Tibial artery (tissue), 4 donors: ENCODE measurements at regions not wholly inside any gene's neighbourhood (a gene's known extent, or its start where the extent isn't known, plus 50 kb on each side); places are given as distances from the start of the nearest gene placed in this dataset.

ENCODE experiments used
- DNase-seq, 2 donors: peaks; one replicate each; pipeline ENCODE4 v3.0.0-alpha.2; 2019
- H3K27ac ChIP-seq, 2 donors: fragments of 200-600 bp; sonication (generic) in 1 of 2; 1 replicate in 1 of 2; 2 replicates in 1 of 2; pipeline ENCODE4 v1.5.1; 2018 to 2019; ENCODE audit warnings: mild to moderate bottlenecking in 1 of 2
- H3K27me3 ChIP-seq, 2 donors: fragments of 200-600 bp; sonication (generic) in 1 of 2; one replicate each; pipeline versions ENCODE4 v1.5.1 to v1.6.0; 2016 to 2019
- H3K36me3 ChIP-seq, 3 donors: fragments of 200-600 bp; sonication (generic) in 2 of 3; one replicate each; pipeline ENCODE4 v1.5.1; 2016 to 2019; ENCODE audit warnings: mild to moderate bottlenecking in 2 of 3
- H3K4me1 ChIP-seq, 4 donors: fragments of 200-600 bp; sonication (generic) in 2 of 4; 1 replicate in 3 of 4; 2 replicates in 1 of 4; pipeline ENCODE4 v1.5.1; 2016 to 2019
- H3K4me3 ChIP-seq, 2 donors: fragments of 200-600 bp; sonication (generic) in 1 of 2; 1 replicate in 1 of 2; 2 replicates in 1 of 2; pipeline ENCODE4 v1.5.1; 2018 to 2019; ENCODE audit warnings: mild to moderate bottlenecking in 2 of 2
- H3K9me3 ChIP-seq, 3 donors: fragments of 200-600 bp; sonication (generic) in 1 of 3; one replicate each; pipeline ENCODE4 v1.5.1; 2016 to 2019
- intact Hi-C: fragments of 100-400 bp; cut with DNase I; formaldehyde crosslinking; loops from one replicate; pipeline ENCODE4 v1.15.0; 2023; ENCODE audit warnings: low total_unique reads
- TF ChIP-seq, protein P1 (sequence below), 2 experiments: fragments of 200-600 bp in 1 of 2; fragments of 450-650 bp in 1 of 2; IDR thresholded peaks; one replicate each; pipeline ENCODE4 v1.5.1; 2017 to 2019; ENCODE audit warnings: antibody characterized with exemption in 2 of 2, mild to moderate bottlenecking in 1 of 2, moderate library complexity in 1 of 2

DNA sequence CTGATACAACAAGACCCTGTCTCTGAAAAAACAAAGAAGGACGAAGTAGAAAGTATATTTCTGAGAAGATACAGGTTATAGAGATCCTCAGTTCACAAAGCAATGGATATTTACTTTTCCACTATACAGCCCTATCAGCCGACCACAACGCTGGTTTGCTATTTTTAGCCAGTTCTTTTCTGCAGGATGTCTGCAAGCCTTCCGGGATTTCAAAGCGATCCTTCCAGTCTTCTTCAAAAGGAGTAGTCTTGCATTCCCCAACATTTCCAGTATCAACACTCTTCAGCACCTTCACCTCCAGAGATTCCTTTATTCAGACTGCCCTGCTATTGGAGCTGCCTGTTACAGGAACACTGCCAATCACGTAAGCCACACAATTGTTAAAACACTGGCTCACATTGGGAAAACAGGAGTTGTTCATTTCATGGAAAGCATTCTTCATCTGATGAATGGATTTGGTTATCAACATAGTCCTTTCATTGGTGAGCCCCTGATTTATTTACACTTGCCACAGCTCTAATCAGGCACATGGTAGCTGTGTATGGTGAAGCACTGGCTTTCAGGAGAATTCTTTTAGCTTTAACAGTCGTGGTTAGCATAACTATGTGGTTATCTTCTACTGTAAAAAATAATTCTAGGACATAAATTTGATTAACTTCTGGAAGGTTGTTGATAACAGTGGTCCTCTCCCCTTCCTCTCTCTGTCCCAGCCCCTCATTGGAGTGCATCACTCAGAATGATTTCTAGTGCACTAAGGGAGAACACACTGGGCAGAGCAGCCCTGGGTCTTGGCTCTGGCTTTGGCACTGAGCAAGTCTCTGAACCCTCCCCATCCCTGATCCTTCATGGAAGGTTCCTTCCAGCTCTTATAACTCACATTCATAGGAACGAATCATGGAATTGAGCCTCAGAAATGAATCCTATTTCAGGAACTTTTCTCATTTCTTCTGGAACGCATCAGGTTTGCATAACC is 109.9 kb upstream of the SORBS2 start:
- Histone ChIP-seq H3K36me3 (no peaks in the 10 kb centered on the region), H3K4me3 (peak overlapping the region; percentile 12 to 17), H3K27me3 (no peaks in the 10 kb centered on the region), H3K9me3 (no peaks in the 10 kb centered on the region), H3K27ac (peak overlapping the region; percentile 41 to 55), H3K4me1 (peaks cover 0 to 26% (median 3%) of the 10 kb centered on the region in 4 donors)
- no peak for DNase-seq
- intact Hi-C loops = no loop called here
- TF ChIP-seq, protein P1, sequence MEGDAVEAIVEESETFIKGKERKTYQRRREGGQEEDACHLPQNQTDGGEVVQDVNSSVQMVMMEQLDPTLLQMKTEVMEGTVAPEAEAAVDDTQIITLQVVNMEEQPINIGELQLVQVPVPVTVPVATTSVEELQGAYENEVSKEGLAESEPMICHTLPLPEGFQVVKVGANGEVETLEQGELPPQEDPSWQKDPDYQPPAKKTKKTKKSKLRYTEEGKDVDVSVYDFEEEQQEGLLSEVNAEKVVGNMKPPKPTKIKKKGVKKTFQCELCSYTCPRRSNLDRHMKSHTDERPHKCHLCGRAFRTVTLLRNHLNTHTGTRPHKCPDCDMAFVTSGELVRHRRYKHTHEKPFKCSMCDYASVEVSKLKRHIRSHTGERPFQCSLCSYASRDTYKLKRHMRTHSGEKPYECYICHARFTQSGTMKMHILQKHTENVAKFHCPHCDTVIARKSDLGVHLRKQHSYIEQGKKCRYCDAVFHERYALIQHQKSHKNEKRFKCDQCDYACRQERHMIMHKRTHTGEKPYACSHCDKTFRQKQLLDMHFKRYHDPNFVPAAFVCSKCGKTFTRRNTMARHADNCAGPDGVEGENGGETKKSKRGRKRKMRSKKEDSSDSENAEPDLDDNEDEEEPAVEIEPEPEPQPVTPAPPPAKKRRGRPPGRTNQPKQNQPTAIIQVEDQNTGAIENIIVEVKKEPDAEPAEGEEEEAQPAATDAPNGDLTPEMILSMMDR (IDR thresholded peaks at IDR 0.05) = no peak

DNA sequence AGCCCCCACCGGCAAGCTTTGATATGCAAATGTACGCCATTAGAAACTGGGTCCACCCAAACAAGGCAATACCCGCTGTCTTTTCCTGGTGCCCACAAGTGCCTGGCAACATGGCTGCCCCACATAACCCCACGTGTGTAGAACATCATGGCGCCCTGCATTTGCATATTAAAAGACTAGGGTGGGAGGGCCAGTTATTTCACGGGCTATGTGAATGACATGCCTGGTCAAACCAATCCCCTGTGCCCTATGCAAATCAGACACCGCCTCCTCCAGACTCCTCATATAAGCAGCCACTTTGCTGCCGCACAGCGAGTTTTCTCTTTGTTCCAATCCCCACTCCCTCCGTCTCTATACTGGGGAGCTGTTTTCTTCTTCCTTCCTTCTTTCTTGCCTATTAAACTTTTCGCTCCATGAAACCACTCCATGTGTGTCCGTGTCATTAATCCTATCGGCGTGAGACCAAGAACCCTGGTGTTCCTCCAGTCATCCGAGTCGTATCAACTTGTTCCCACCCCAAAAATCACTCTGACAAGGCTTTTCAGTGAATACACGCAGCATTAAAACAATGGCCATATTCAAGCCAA is 112.6 kb upstream of the SORBS2 start:
- Histone ChIP-seq H3K4me3 (no peak overlapping the region), H3K27ac (no peak overlapping the region), H3K4me1 (peaks cover 0 to 26% (median 3%) of the 10 kb centered on the region in 4 donors), H3K27me3 (no peaks in the 10 kb centered on the region), H3K36me3 (no peaks in the 10 kb centered on the region), H3K9me3 (no peaks in the 10 kb centered on the region)
- TF ChIP-seq, protein P1 (IDR thresholded peaks at IDR 0.05) = no peak
- intact Hi-C loops = no loop called here
- no peak for DNase-seq

DNA sequence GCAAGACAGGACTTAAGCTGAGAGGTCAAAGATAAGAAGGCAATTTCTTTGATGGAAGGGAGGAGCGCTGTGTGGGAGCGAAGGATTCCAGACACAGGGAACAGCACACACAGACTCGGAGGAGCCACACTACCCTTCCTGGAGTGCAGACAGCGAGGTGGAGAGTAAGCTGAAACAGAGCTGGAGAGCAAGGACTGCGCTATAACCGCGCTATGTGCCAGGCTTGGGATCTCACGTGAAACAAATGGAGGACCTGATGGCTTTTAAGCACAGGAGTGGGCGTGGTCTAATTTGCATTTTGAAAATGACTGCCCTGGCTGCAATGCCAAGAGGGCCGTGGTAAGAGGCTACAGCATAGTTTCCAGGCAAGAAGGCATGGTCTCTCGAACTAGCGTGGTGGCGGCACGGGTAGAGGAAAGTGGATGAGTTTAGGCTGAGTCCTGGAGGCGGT is 113.9 kb upstream of the SORBS2 start:
- intact Hi-C loops = no loop called here
- Histone ChIP-seq H3K36me3 (no peaks in the 10 kb centered on the region), H3K27ac (no peak overlapping the region), H3K9me3 (no peaks in the 10 kb centered on the region), H3K4me3 (no peak overlapping the region), H3K4me1 (peaks cover 0 to 23% (median 3%) of the 10 kb centered on the region in 4 donors), H3K27me3 (no peaks in the 10 kb centered on the region)
- TF ChIP-seq, protein P1 (IDR thresholded peaks at IDR 0.05) = no peak
- no peak for DNase-seq

DNA sequence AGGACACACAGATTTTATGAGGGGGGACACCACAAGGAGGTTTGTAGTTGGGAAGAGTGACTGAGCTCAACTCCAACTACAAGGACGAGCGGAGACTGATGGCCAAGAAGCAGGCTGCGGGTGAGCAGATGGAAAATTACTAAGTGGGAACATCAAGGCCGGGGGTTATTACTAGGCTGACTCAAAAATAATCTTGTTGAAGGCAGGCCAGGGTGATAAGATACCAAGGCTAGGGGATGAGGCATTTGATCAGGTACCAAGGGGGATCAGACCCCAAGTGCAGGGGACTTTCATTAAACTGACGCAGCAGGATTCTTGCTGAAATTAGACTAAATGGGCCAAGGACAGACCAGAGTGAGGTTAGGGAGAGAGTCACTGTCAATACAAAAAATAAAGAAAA is 119.4 kb upstream of the SORBS2 start:
- no peak for DNase-seq

DNA sequence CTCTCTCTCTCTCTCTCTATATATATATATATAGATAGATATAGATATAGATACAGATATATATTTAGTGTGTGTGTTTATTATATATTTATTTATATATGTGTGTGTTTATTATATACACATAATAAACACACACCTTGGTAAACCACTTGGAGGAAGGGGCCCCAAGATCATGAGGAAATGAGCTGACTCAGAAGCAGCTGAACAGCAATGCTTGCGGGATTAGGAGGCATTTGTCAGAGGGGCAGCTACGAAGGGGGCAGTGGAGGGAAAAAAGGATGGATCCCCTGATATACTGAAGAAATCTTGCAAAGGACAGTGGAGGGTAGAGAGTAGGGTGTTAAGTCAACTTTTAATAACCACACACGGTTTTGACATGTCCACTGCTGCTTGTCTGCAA is 120.0 kb upstream of the SORBS2 start:
- Histone ChIP-seq H3K27ac (peak overlapping the region; percentile 71 to 72), H3K27me3 (no peaks in the 10 kb centered on the region), H3K9me3 (no peaks in the 10 kb centered on the region), H3K36me3 (no peaks in the 10 kb centered on the region), H3K4me1 (peaks cover 0 to 28% (median 1%) of the 10 kb centered on the region in 4 donors), H3K4me3 (peak overlapping the region; percentile 32 to 45)
- TF ChIP-seq, protein P1 (IDR thresholded peaks at IDR 0.05) = no peak
- intact Hi-C loops = no loop called here
- no peak for DNase-seq

More for the DNA sequence above, 119.4 kb upstream of the SORBS2 start:
- no peak overlapping the region for H3K4me3 ChIP-seq
- no peaks in the 10 kb centered on the region for H3K9me3 ChIP-seq
- TF ChIP-seq, protein P1 (IDR thresholded peaks at IDR 0.05) = no peak
- peaks cover 0 to 28% (median 1%) of the 10 kb centered on the region in 4 donors for H3K4me1 ChIP-seq
- no peaks in the 10 kb centered on the region for H3K36me3 ChIP-seq
- no peaks in the 10 kb centered on the region for H3K27me3 ChIP-seq
- H3K27ac ChIP-seq = peak overlapping the region in 1 of 2 donors; percentile 72
- intact Hi-C loops = no loop called here
